GM12878 (cell line): ENCODE measurements at regions not wholly inside any gene's neighbourhood (a gene's known extent, or its start where the extent isn't known, plus 50 kb on each side); places are given as distances from the start of the nearest gene placed in this dataset.

Experiments used
- ATAC-seq: fragments of 200-7000 bp; cut with Tn5 transposase; 3 replicates; pipeline ENCODE4 v1.9.1; 2020; ENCODE audit warnings: mild to moderate bottlenecking, moderate library complexity
- BruUV-seq: library from RNA; stranded (reverse); fragments of 400-500 nt; replicated peaks from 2 replicates; lab custom pipeline; 2021; lab: Mats Ljungman, UMichigan
- CTCF ChIA-PET: fragments of 300-600 bp; sonication (Branson Sonifier 250); formaldehyde crosslinking; extraction: SDS; loops from one replicate; lab custom pipeline; 2021; ENCODE audit warnings: inconsistent platforms; lab: Yijun Ruan, JAX
- POLR2A ChIA-PET: fragments of 350-600 bp; formaldehyde crosslinking; extraction: SDS; loops from one replicate; lab custom pipeline; 2021; ENCODE audit warnings: inconsistent platforms; lab: Charles Lee
- RAD21 ChIA-PET: fragments of 300-600 bp; sonication (Branson Sonifier 250); formaldehyde crosslinking; loops from one replicate; lab custom pipeline; 2023; ENCODE audit warnings: antibody characterized with exemption; ENCODE audit not compliant: unreplicated experiment; lab: Charles Lee
- SMC1A ChIA-PET: fragments of 300-600 bp; sonication (Branson Sonifier 250); formaldehyde crosslinking; loops from one replicate; lab custom pipeline; 2023; ENCODE audit not compliant: unreplicated experiment, uncharacterized antibody; lab: Charles Lee
- DNase-seq: peaks from one replicate; pipeline ENCODE4 v3.0.0-alpha.2; 2011; ENCODE audit warnings: low read depth, low spot score
- FAIRE-seq: peaks from 3 replicates; lab custom pipeline; 2011; peaks lifted over from hg19 to GRCh38; lab: Jason Lieb, UNC
- H2AFZ ChIP-seq: 2 replicates; pipeline ENCODE4 v1.6.0; 2011; ENCODE audit warnings: low read depth, low read length, control low read depth; ENCODE audit not compliant: control insufficient read depth
- H3K27ac ChIP-seq: 2 replicates; pipeline ENCODE4 v1.5.1; 2011; ENCODE audit warnings: control low read depth; ENCODE audit not compliant: control insufficient read depth, insufficient read depth
- H3K27me3 ChIP-seq, 2 experiments: replicated peaks in 1 of 2; 2 replicates each; pipeline versions ENCODE4 v1.6.0 to v1.6.1; 2011; ENCODE audit warnings: low read length in 1 of 2; ENCODE audit not compliant: control insufficient read depth in 2 of 2, insufficient read depth in 2 of 2
- H3K36me3 ChIP-seq, 2 experiments: 2 replicates each; pipeline ENCODE4 v1.5.1; 2011; ENCODE audit warnings: low read length in 1 of 2; ENCODE audit not compliant: control insufficient read depth in 2 of 2, insufficient read depth in 2 of 2
- H3K4me1 ChIP-seq: 2 replicates; pipeline ENCODE4 v1.6.1; 2011; ENCODE audit warnings: mild to moderate bottlenecking, low read length, moderate library complexity, mixed read lengths; ENCODE audit not compliant: control insufficient read depth, insufficient read depth
- H3K4me2 ChIP-seq: 2 replicates; pipeline ENCODE4 v1.6.0; 2011; ENCODE audit warnings: control low read depth; ENCODE audit not compliant: control insufficient read depth, insufficient read depth
- H3K4me3 ChIP-seq: fragments of 200-600 bp; sonication (generic); 2 replicates; pipeline ENCODE4 v1.5.1; 2016
- H3K79me2 ChIP-seq: 2 replicates; pipeline ENCODE4 v1.6.0; 2011; ENCODE audit warnings: low read length; ENCODE audit not compliant: control insufficient read depth, insufficient read depth
- H3K9ac ChIP-seq: 2 replicates; pipeline ENCODE4 v1.8.0; 2011; ENCODE audit warnings: low read length, control low read depth, mixed read lengths; ENCODE audit not compliant: control insufficient read depth, insufficient read depth
- H3K9me3 ChIP-seq: replicated peaks from 3 replicates; pipeline ENCODE4 v1.5.1; 2011; ENCODE audit warnings: mild to moderate bottlenecking, low read length; ENCODE audit not compliant: control insufficient read depth, insufficient read depth
- H4K20me1 ChIP-seq: 2 replicates; pipeline ENCODE4 v1.6.0; 2011; ENCODE audit not compliant: control insufficient read depth, insufficient read depth
- CBFB ChIP-seq: IDR thresholded peaks from 2 replicates; pipeline ENCODE4 v1.6.1; 2016; ENCODE audit warnings: antibody characterized with exemption, low read depth
- CEBPB ChIP-seq, 2 experiments: fragments of 150-350 bp in 1 of 2; IDR thresholded peaks; 2 replicates each; pipeline ENCODE4 v1.6.1; 2012 to 2014; ENCODE audit warnings: low read depth in 2 of 2, low read length in 2 of 2, borderline replicate concordance in 1 of 2, inconsistent platforms in 1 of 2
- FOS ChIP-seq: IDR thresholded peaks from 3 replicates; pipeline ENCODE4 v1.6.1; 2011; ENCODE audit warnings: borderline replicate concordance; ENCODE audit not compliant: insufficient read length; ENCODE audit errors: extremely low read depth
- MAX ChIP-seq: IDR thresholded peaks from 2 replicates; pipeline ENCODE4 v1.6.1; 2012; ENCODE audit warnings: low read depth, low read length, improper control_type of control experiment
- PBX3 ChIP-seq: IDR thresholded peaks from 2 replicates; pipeline ENCODE4 v1.6.1; 2011; ENCODE audit warnings: mild to moderate bottlenecking, low read depth, low read length, moderate library complexity; ENCODE audit not compliant: insufficient replicate concordance
- SPI1 ChIP-seq: IDR thresholded peaks from 2 replicates; pipeline ENCODE4 v1.6.1; 2011; ENCODE audit warnings: low read depth, mild to moderate bottlenecking, low read length, moderate library complexity, borderline replicate concordance; ENCODE audit not compliant: insufficient read depth
- SUPT20H ChIP-seq: IDR thresholded peaks from 2 replicates; pipeline ENCODE4 v1.6.1; 2011; ENCODE audit warnings: low read depth, mild to moderate bottlenecking, low read length, moderate library complexity, borderline replicate concordance; ENCODE audit not compliant: control insufficient read depth
- WGBS: methylation state at CpG from one replicate; pipeline ENCODE4 v1.1.6; 2016; ENCODE audit warnings: low lambda C conversion rate; ENCODE audit not compliant: insufficient replicate concordance, insufficient coverage; ENCODE audit errors: missing lambda C conversion rate; 5-methylcytosine and 5-hydroxymethylcytosine counted together
- in situ Hi-C: fragments of 300-500 bp; cut with MboI; formaldehyde crosslinking; loops from 9 replicates; pipeline ENCODE4 v1.14.3; 2018; ENCODE audit warnings: mixed read lengths
- intact Hi-C: fragments of 100-400 bp; cut with micrococcal nuclease; formaldehyde crosslinking; loops from one replicate; pipeline ENCODE4 v1.14.2; 2022; ENCODE audit not compliant: unreplicated experiment
- TF ChIP-seq, protein P1 (sequence below): fragments of 450-650 bp; formaldehyde crosslinking; IDR thresholded peaks from 2 replicates; pipeline ENCODE4 v1.4.0; 2022; ENCODE audit warnings: mild to moderate bottlenecking, moderate library complexity
- TF ChIP-seq, protein P2 (sequence below): fragments of 450-650 bp; IDR thresholded peaks from 2 replicates; pipeline ENCODE4 v1.6.1; 2017; ENCODE audit warnings: mild to moderate bottlenecking, moderate library complexity

- no TSS peak for BruUV-seq
- TF ChIP-seq, protein P1, sequence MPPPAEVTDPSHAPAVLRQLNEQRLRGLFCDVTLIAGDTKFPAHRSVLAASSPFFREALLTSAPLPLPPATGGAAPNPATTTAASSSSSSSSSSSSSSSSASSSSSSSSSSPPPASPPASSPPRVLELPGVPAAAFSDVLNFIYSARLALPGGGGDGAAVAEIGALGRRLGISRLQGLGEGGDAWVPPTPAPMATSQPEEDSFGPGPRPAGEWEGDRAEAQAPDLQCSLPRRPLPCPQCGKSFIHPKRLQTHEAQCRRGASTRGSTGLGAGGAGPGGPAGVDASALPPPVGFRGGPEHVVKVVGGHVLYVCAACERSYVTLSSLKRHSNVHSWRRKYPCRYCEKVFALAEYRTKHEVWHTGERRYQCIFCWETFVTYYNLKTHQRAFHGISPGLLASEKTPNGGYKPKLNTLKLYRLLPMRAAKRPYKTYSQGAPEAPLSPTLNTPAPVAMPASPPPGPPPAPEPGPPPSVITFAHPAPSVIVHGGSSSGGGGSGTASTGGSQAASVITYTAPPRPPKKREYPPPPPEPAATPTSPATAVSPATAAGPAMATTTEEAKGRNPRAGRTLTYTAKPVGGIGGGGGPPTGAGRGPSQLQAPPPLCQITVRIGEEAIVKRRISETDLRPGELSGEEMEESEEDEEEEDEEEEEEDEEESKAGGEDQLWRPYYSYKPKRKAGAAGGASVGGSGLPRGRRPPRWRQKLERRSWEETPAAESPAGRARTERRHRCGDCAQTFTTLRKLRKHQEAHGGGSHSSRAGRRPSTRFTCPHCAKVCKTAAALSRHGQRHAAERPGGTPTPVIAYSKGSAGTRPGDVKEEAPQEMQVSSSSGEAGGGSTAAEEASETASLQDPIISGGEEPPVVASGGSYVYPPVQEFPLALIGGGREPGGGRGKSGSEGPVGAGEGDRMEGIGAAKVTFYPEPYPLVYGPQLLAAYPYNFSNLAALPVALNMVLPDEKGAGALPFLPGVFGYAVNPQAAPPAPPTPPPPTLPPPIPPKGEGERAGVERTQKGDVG (CRISPR knock-in tag) = no peak
- TF ChIP-seq PBX3 (no peak), FOS (no peak), SUPT20H (no peak), CBFB (no peak), SPI1 (no peak), CEBPB (IDR thresholded peaks at IDR 0.05; ENCODE audit: borderline replicate concordance in 1 of 2, low read depth in 2 of 2, low read length in 2 of 2) (no peak), MAX (no peak)
- TF ChIP-seq, protein P2, sequence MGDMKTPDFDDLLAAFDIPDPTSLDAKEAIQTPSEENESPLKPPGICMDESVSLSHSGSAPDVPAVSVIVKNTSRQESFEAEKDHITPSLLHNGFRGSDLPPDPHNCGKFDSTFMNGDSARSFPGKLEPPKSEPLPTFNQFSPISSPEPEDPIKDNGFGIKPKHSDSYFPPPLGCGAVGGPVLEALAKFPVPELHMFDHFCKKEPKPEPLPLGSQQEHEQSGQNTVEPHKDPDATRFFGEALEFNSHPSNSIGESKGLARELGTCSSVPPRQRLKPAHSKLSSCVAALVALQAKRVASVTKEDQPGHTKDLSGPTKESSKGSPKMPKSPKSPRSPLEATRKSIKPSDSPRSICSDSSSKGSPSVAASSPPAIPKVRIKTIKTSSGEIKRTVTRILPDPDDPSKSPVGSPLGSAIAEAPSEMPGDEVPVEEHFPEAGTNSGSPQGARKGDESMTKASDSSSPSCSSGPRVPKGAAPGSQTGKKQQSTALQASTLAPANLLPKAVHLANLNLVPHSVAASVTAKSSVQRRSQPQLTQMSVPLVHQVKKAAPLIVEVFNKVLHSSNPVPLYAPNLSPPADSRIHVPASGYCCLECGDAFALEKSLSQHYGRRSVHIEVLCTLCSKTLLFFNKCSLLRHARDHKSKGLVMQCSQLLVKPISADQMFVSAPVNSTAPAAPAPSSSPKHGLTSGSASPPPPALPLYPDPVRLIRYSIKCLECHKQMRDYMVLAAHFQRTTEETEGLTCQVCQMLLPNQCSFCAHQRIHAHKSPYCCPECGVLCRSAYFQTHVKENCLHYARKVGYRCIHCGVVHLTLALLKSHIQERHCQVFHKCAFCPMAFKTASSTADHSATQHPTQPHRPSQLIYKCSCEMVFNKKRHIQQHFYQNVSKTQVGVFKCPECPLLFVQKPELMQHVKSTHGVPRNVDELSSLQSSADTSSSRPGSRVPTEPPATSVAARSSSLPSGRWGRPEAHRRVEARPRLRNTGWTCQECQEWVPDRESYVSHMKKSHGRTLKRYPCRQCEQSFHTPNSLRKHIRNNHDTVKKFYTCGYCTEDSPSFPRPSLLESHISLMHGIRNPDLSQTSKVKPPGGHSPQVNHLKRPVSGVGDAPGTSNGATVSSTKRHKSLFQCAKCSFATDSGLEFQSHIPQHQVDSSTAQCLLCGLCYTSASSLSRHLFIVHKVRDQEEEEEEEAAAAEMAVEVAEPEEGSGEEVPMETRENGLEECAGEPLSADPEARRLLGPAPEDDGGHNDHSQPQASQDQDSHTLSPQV = no peak
- no peak overlapping the region for H3K9ac ChIP-seq
- POLR2A ChIA-PET = interaction anchor here (0.5 kb wide), 1 partner anchor 301 kb away, joined by 3 read pairs; no protein-coding TSS in a partner anchor
- no peaks in the 10 kb centered on the region for H3K4me1 ChIP-seq
- H3K79me2 ChIP-seq = no peaks in the 10 kb centered on the region
- RAD21 ChIA-PET = interaction anchor here (0.8 kb wide), 1 partner anchor 198 kb away, joined by 3 read pairs; no protein-coding TSS in a partner anchor
- no peak for DNase-seq
- in situ Hi-C loops = no loop called here
- SMC1A ChIA-PET = interaction anchor here (2.4 kb wide), 1 partner anchor 13 kb away, joined by 9 read pairs; no protein-coding TSS in a partner anchor
- intact Hi-C loops = no loop called here
- no peak overlapping the region for H3K27ac ChIP-seq
- no peak for FAIRE-seq
- H2AFZ ChIP-seq = peak overlapping the region; percentile 55; the same call in 1 of the 2 replicates
- no peak overlapping the region for H3K4me2 ChIP-seq
- CTCF ChIA-PET = interaction anchor here (1.2 to 1.6 kb wide), 2 partner anchors 9 to 12 kb away, joined by 4 read pairs; no protein-coding TSS in a partner anchor
- WGBS = 18% methylated on average over 5 of the region's 5 CpGs
- no peaks in the 10 kb centered on the region for H3K36me3 ChIP-seq
- H3K27me3 ChIP-seq = no peaks in the 10 kb centered on the region
- no peaks in the 10 kb centered on the region for H3K9me3 ChIP-seq
- no peak for ATAC-seq
- no peak overlapping the region for H3K4me3 ChIP-seq
- no peaks in the 10 kb centered on the region for H4K20me1 ChIP-seq
These were observed 89.0 kb upstream of the NR4A3 start for GRCh38 chr9:99732715-99733114.
